Activated B cell treated with CpG ODN at 0.5 μM for 24 hours (primary cell): ENCODE measurements at regions not wholly inside any gene's neighbourhood (a gene's known extent, or its start where the extent isn't known, plus 50 kb on each side); places are given as distances from the start of the nearest gene placed in this dataset.
"Not testable (repeated sequence)": the region's sequence is repeated elsewhere in the genome, so short reads cannot be mapped to it uniquely, and the experiment has no call there.

Experiments used
- ATAC-seq: fragments of 200-7000 bp; cut with Tn5 transposase; one replicate; pipeline ENCODE4 v1.10.0; 2021; ENCODE audit warnings: low read depth, mild to moderate bottlenecking, moderate library complexity
- CTCF ChIA-PET: fragments of 350-600 bp; sonication (Branson Sonifier 250); formaldehyde crosslinking; loops from one replicate; lab custom pipeline; 2021; ENCODE audit warnings: antibody characterized with exemption; lab: Charles Lee
- POLR2A ChIA-PET: fragments of 350-600 bp; sonication (Branson Sonifier 250); formaldehyde crosslinking; loops from one replicate; lab custom pipeline; 2021; ENCODE audit warnings: antibody characterized with exemption; lab: Charles Lee
- DNase-seq: peaks from one replicate; pipeline ENCODE4 v3.0.0; 2022
- H3K27ac Mint-ChIP-seq: one replicate; pipeline ENCODE4 v1.8.0; 2020; ENCODE audit warnings: mixed read lengths
- H3K27me3 Mint-ChIP-seq: one replicate; pipeline ENCODE4 v1.8.0; 2021; ENCODE audit warnings: mixed read lengths
- H3K36me3 Mint-ChIP-seq: one replicate; pipeline ENCODE4 v1.8.0; 2021; ENCODE audit warnings: low read depth, mixed read lengths
- H3K4me1 Mint-ChIP-seq: one replicate; pipeline ENCODE4 v1.8.0; 2021; ENCODE audit warnings: mixed read lengths
- H3K4me3 Mint-ChIP-seq: one replicate; pipeline ENCODE4 v1.8.0; 2020; ENCODE audit warnings: mild to moderate bottlenecking, mixed read lengths
- H3K9me3 Mint-ChIP-seq: one replicate; pipeline ENCODE4 v1.8.0; 2020; ENCODE audit warnings: mixed read lengths
- CTCF ChIP-seq: fragments of 200-600 bp; IDR thresholded peaks from one replicate; pipeline ENCODE4 v1.8.0; 2022; ENCODE audit warnings: antibody characterized with exemption, mild to moderate bottlenecking
- intact Hi-C: fragments of 100-400 bp; cut with micrococcal nuclease; formaldehyde crosslinking; loops from one replicate; pipeline ENCODE4 v1.15.1; 2024

GRCh38 chrX:80929251-80929650 is 119.6 kb upstream of the BRWD3 start:
- H3K4me3 Mint-ChIP-seq: no peak overlapping the region
- no peak for ATAC-seq
- H3K27me3 Mint-ChIP-seq: no peaks in the 10 kb centered on the region
- intact Hi-C loops: no loop called here
- ChIA-PET POLR2A (no interaction called here), CTCF (no interaction called here)
- no peaks in the 10 kb centered on the region for H3K36me3 Mint-ChIP-seq
- H3K27ac Mint-ChIP-seq: no peak overlapping the region
- TF ChIP-seq CTCF: no peak
- no peaks in the 10 kb centered on the region for H3K4me1 Mint-ChIP-seq
- DNase-seq: no peak
- peaks cover 3% of the 10 kb centered on the region for H3K9me3 Mint-ChIP-seq

- Mint-ChIP-seq H3K27ac (no peak overlapping the region), H3K9me3 (peaks cover 6% of the 10 kb centered on the region), H3K4me1 (no peaks in the 10 kb centered on the region), H3K36me3 (no peaks in the 10 kb centered on the region), H3K27me3 (no peaks in the 10 kb centered on the region), H3K4me3 (no peak overlapping the region)
- DNase-seq (no peak), ATAC-seq (no peak)
- ChIA-PET CTCF (no interaction called here), POLR2A (no interaction called here)
- no peak for TF ChIP-seq CTCF
- intact Hi-C loops: no loop called here
Measured at GRCh38 chrX:80917919-80918318, 108.2 kb upstream of the BRWD3 start.

GRCh38 chrX:80912351-80912750 is 102.7 kb upstream of the BRWD3 start:
- H3K9me3 Mint-ChIP-seq, CTCF ChIA-PET: not testable (repeated sequence)

GRCh38 chrX:80879916-80880315 is 70.2 kb upstream of the BRWD3 start:
- TF ChIP-seq CTCF: no peak
- H3K27me3 Mint-ChIP-seq: no peaks in the 10 kb centered on the region
- H3K9me3 Mint-ChIP-seq: no peaks in the 10 kb centered on the region
- no peaks in the 10 kb centered on the region for H3K36me3 Mint-ChIP-seq
- ChIA-PET CTCF (no interaction called here), POLR2A (no interaction called here)
- intact Hi-C loops: no loop called here
- ATAC-seq: no peak
- DNase-seq: no peak
- H3K4me1 Mint-ChIP-seq: no peaks in the 10 kb centered on the region
- H3K27ac Mint-ChIP-seq: no peak overlapping the region
- H3K4me3 Mint-ChIP-seq: no peak overlapping the region

More at GRCh38 chrX:80912351-80912750, 102.7 kb upstream of the BRWD3 start:
- H3K36me3 Mint-ChIP-seq, H3K4me1 Mint-ChIP-seq, DNase-seq, H3K27me3 Mint-ChIP-seq, intact Hi-C loops, H3K4me3 Mint-ChIP-seq, H3K27ac Mint-ChIP-seq, POLR2A ChIA-PET, ATAC-seq: not testable (repeated sequence)

- no peak for TF ChIP-seq CTCF
- no peaks in the 10 kb centered on the region for H3K36me3 Mint-ChIP-seq
- POLR2A ChIA-PET: no interaction called here
Measured at GRCh38 chrX:80879143-80879542, 69.5 kb upstream of the BRWD3 start.

GRCh38 chrX:80876877-80877276 is 67.2 kb upstream of the BRWD3 start:
- intact Hi-C loops: loop anchor here (1.0 to 2.0 kb wide), 2 partner anchors 318 to 500 kb away; no protein-coding TSS in a partner anchor
- no peak for DNase-seq

More at GRCh38 chrX:80879143-80879542, 69.5 kb upstream of the BRWD3 start:
- CTCF ChIA-PET: no interaction called here
- H3K4me1 Mint-ChIP-seq: no peaks in the 10 kb centered on the region
- no peak for ATAC-seq
- intact Hi-C loops: no loop called here
- no peak for DNase-seq
- no peak overlapping the region for H3K4me3 Mint-ChIP-seq
- no peaks in the 10 kb centered on the region for H3K27me3 Mint-ChIP-seq
- no peaks in the 10 kb centered on the region for H3K9me3 Mint-ChIP-seq
- no peak overlapping the region for H3K27ac Mint-ChIP-seq

More at GRCh38 chrX:80876877-80877276, 67.2 kb upstream of the BRWD3 start:
- POLR2A ChIA-PET: no interaction called here
- TF ChIP-seq CTCF: no peak
- Mint-ChIP-seq H3K4me3 (no peak overlapping the region), H3K27ac (no peak overlapping the region), H3K36me3 (no peaks in the 10 kb centered on the region), H3K27me3 (no peaks in the 10 kb centered on the region), H3K9me3 (no peaks in the 10 kb centered on the region), H3K4me1 (no peaks in the 10 kb centered on the region)
- ATAC-seq: no peak
- CTCF ChIA-PET: interaction anchor here (1.0 kb wide), 1 partner anchor 501 kb away, joined by 5 read pairs; no protein-coding TSS in a partner anchor
